Activated naive CD4-positive, alpha-beta T cell treated with anti-CD3 and anti-CD28 coated beads, Interleukin-2, amount 50 U/mL, for 24 hours (primary cell): ENCODE measurements at regions not wholly inside any gene's neighbourhood (a gene's known extent, or its start where the extent isn't known, plus 50 kb on each side); places are given as distances from the start of the nearest gene placed in this dataset.

ENCODE experiments used
- H3K27ac Mint-ChIP-seq: one replicate; pipeline ENCODE4 v1.8.0; 2021; ENCODE audit warnings: mild to moderate bottlenecking, mixed read lengths
- H3K27me3 Mint-ChIP-seq: one replicate; pipeline ENCODE4 v1.8.0; 2021; ENCODE audit warnings: mixed read lengths
- H3K36me3 Mint-ChIP-seq: one replicate; pipeline ENCODE4 v1.8.0; 2021; ENCODE audit warnings: mixed read lengths
- H3K4me1 Mint-ChIP-seq: one replicate; pipeline ENCODE4 v1.8.0; 2021; ENCODE audit warnings: mixed read lengths
- H3K4me3 Mint-ChIP-seq: one replicate; pipeline ENCODE4 v1.8.0; 2021; ENCODE audit warnings: mild to moderate bottlenecking, mixed read lengths
- H3K9me3 Mint-ChIP-seq: one replicate; pipeline ENCODE4 v1.8.0; 2021; ENCODE audit warnings: mixed read lengths

DNA sequence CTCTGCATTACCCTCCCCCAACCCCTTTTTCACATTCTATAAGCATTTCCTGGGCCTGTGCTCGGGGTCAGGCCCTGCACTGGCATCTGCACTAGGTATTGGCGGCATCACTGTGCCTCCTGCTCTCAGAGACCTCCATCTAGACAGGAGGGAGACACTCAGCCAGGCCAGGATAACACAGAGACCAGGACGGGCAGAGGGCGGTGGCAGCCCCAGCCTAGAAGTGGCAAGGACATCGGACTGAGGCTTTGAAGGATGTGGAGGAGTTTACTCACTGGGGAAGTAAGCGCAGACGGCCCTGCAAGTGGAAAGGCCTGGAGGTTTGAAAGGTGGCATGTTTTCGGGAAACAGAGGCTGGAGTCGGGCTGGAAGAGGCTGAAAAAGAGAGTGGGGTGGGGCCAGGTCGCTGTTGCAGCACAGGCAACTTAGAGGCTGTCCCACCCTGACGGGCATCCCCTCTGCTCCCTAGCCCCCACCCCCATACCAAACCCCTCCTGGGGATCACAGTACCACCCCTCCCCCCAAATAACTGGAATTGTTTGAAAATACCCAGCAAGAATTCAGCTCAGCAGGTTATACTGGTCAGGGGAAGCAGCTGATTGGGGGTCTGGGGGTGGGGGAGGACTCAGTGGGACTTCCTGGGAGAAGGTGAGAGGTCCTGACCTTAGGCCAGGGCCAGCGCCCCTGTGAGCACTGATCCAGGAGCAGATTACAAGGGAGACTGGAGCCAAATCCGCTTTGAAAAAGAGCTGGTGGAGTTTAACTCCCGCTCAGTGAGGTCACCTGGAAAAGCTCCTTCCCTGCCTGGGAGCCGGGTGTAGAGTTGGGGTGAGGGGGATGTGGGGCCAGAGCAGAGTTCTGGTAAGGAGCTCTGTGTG lies 121.8 kb upstream of the WNT4 start:
- peaks cover 4% of the 10 kb centered on the region for H3K27me3 Mint-ChIP-seq
- H3K36me3 Mint-ChIP-seq = no peaks in the 10 kb centered on the region
- no peak overlapping the region for H3K27ac Mint-ChIP-seq
- H3K4me1 Mint-ChIP-seq = no peaks in the 10 kb centered on the region
- H3K4me3 Mint-ChIP-seq = no peak overlapping the region
- no peaks in the 10 kb centered on the region for H3K9me3 Mint-ChIP-seq

- peaks cover 4% of the 10 kb centered on the region for H3K27me3 Mint-ChIP-seq
- no peaks in the 10 kb centered on the region for H3K4me1 Mint-ChIP-seq
- no peak overlapping the region for H3K27ac Mint-ChIP-seq
Measured at GRCh38 chr1:22266141-22266540, 123.2 kb upstream of the WNT4 start.

GRCh38 chr1:22267413-22268175 lies 124.7 kb upstream of the WNT4 start:
- Mint-ChIP-seq H3K36me3 (no peaks in the 10 kb centered on the region), H3K27ac (no peak overlapping the region), H3K27me3 (peaks cover 4% of the 10 kb centered on the region), H3K4me3 (no peak overlapping the region), H3K4me1 (no peaks in the 10 kb centered on the region), H3K9me3 (no peaks in the 10 kb centered on the region)

More at GRCh38 chr1:22266141-22266540, 123.2 kb upstream of the WNT4 start:
- Mint-ChIP-seq H3K9me3 (no peaks in the 10 kb centered on the region), H3K4me3 (no peak overlapping the region), H3K36me3 (no peaks in the 10 kb centered on the region)

DNA sequence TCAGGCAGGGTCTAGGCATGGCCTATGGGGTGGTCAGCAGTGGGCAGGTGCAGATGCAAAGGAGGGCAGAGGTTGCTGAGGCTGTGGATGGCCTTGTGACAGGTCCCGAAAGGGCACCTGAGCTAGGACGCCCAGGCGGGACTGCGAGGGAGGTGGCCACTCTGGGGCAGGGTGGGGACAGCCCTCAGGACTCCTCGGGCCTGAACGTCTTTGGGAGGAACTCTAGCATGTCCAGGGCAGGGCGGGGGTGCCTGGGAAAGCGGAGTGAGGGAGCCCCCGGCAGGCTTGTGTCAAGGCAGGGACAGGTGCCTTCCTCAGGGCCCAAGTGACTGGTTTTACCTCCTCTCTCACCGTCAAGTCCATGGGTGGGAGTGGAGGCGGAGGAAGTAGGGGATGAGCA lies 125.4 kb upstream of the WNT4 start:
- Mint-ChIP-seq H3K36me3 (no peaks in the 10 kb centered on the region), H3K4me3 (no peak overlapping the region), H3K27me3 (peaks cover 4% of the 10 kb centered on the region), H3K4me1 (no peaks in the 10 kb centered on the region), H3K9me3 (no peaks in the 10 kb centered on the region), H3K27ac (no peak overlapping the region)

GRCh38 chr1:22271847-22272801 lies 129.2 kb upstream of the WNT4 start:
- peak overlapping the region; percentile 15 for H3K27ac Mint-ChIP-seq
- H3K4me3 Mint-ChIP-seq = no peak overlapping the region
- no peaks in the 10 kb centered on the region for H3K36me3 Mint-ChIP-seq
- peaks cover 7% of the 10 kb centered on the region for H3K27me3 Mint-ChIP-seq
- H3K9me3 Mint-ChIP-seq = no peaks in the 10 kb centered on the region
- no peaks in the 10 kb centered on the region for H3K4me1 Mint-ChIP-seq

GRCh38 chr1:22273686-22274681 lies 131.1 kb upstream of the WNT4 start:
- Mint-ChIP-seq H3K27me3 (peaks cover 6% of the 10 kb centered on the region), H3K36me3 (peaks cover under 1% of the 10 kb centered on the region), H3K4me1 (no peaks in the 10 kb centered on the region), H3K4me3 (no peak overlapping the region), H3K9me3 (no peaks in the 10 kb centered on the region), H3K27ac (no peak overlapping the region)

DNA sequence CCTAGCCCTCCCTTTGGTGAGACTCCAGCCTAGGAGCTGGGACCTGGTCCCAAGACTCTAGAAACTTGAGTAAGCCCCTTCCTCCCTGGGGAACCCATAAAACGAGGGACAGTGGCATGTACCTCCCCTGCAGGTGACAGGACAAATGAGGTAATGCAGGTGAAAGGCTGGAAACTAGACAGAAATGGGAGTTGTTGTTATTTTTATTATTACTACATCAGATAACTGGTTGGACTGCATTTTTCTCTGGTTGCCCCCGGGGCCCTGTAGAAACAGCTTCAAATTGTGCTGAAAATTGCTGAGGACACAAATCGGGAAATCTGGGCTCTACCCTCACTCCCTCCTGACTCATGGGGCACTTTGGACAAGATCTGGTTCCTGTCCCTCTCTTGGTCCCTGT lies 132.3 kb upstream of the WNT4 start:
- peaks cover 6% of the 10 kb centered on the region for H3K27me3 Mint-ChIP-seq
- H3K4me1 Mint-ChIP-seq = no peaks in the 10 kb centered on the region
- peaks cover 3% of the 10 kb centered on the region for H3K36me3 Mint-ChIP-seq
- H3K27ac Mint-ChIP-seq = no peak overlapping the region
- H3K9me3 Mint-ChIP-seq = no peaks in the 10 kb centered on the region
- H3K4me3 Mint-ChIP-seq = no peak overlapping the region

GRCh38 chr1:22275626-22276395 lies 132.9 kb upstream of the WNT4 start:
- H3K4me1 Mint-ChIP-seq = no peaks in the 10 kb centered on the region
- peaks cover 3% of the 10 kb centered on the region for H3K36me3 Mint-ChIP-seq
- H3K27ac Mint-ChIP-seq = no peak overlapping the region
- H3K9me3 Mint-ChIP-seq = no peaks in the 10 kb centered on the region
- H3K27me3 Mint-ChIP-seq = peaks cover 9% of the 10 kb centered on the region
- H3K4me3 Mint-ChIP-seq = no peak overlapping the region

GRCh38 chr1:22276396-22276748 lies 133.5 kb upstream of the WNT4 start:
- no peak overlapping the region for H3K27ac Mint-ChIP-seq
- H3K9me3 Mint-ChIP-seq = no peaks in the 10 kb centered on the region
- H3K4me1 Mint-ChIP-seq = no peaks in the 10 kb centered on the region
- peaks cover 3% of the 10 kb centered on the region for H3K36me3 Mint-ChIP-seq
- peaks cover 11% of the 10 kb centered on the region for H3K27me3 Mint-ChIP-seq
- no peak overlapping the region for H3K4me3 Mint-ChIP-seq

- H3K4me3 Mint-ChIP-seq = no peak overlapping the region
- H3K9me3 Mint-ChIP-seq = no peaks in the 10 kb centered on the region
- H3K27ac Mint-ChIP-seq = no peak overlapping the region
- peaks cover 3% of the 10 kb centered on the region for H3K36me3 Mint-ChIP-seq
- H3K4me1 Mint-ChIP-seq = no peaks in the 10 kb centered on the region
- peaks cover 14% of the 10 kb centered on the region for H3K27me3 Mint-ChIP-seq
Measured at GRCh38 chr1:22277662-22278061, 134.8 kb upstream of the WNT4 start.

DNA sequence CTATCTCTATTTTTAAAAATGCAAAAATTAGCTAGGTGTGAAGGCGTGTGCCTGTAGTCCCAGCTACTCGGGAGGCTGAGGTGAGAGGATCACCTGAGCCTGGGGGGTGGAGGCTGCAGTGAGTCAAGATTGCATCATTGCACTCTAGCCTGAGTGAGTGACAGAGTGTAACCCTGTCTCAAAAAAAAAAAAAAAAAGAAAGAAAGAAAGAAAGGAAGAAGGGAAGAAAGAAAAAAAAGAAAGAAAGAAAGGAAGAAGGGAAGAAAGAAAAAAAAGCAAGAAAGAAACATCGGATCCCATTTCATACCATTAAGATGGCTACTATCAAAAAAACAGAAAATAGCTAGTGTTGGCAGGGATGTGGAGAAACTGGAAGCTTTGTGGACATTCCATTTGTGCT lies 136.8 kb upstream of the WNT4 start:
- Mint-ChIP-seq H3K9me3 (no peaks in the 10 kb centered on the region), H3K36me3 (peaks cover 3% of the 10 kb centered on the region), H3K27ac (no peak overlapping the region), H3K27me3 (peaks cover 14% of the 10 kb centered on the region), H3K4me1 (no peaks in the 10 kb centered on the region), H3K4me3 (no peak overlapping the region)

DNA sequence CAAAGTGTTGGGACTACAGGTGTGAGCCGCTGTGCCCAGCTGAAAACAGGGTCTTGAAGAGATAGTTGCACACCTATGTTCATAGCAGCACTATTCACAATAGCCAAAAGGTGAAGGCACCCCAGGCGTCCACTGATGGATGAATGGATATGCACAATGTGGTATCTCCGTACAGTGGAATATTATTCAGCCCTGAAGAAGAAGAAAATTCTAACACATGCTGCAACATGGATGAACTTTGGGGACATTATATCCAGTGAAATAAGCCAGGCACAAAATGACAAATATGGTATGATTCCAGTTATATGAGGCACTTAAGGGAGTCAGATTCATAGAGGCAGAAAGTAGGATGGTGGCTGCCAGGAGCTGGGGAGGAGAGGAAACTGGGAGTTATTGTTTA lies 137.6 kb upstream of the WNT4 start:
- H3K4me3 Mint-ChIP-seq = no peak overlapping the region
- no peaks in the 10 kb centered on the region for H3K9me3 Mint-ChIP-seq
- no peak overlapping the region for H3K27ac Mint-ChIP-seq
- H3K36me3 Mint-ChIP-seq = peaks cover 3% of the 10 kb centered on the region
- no peaks in the 10 kb centered on the region for H3K4me1 Mint-ChIP-seq
- peaks cover 14% of the 10 kb centered on the region for H3K27me3 Mint-ChIP-seq

DNA sequence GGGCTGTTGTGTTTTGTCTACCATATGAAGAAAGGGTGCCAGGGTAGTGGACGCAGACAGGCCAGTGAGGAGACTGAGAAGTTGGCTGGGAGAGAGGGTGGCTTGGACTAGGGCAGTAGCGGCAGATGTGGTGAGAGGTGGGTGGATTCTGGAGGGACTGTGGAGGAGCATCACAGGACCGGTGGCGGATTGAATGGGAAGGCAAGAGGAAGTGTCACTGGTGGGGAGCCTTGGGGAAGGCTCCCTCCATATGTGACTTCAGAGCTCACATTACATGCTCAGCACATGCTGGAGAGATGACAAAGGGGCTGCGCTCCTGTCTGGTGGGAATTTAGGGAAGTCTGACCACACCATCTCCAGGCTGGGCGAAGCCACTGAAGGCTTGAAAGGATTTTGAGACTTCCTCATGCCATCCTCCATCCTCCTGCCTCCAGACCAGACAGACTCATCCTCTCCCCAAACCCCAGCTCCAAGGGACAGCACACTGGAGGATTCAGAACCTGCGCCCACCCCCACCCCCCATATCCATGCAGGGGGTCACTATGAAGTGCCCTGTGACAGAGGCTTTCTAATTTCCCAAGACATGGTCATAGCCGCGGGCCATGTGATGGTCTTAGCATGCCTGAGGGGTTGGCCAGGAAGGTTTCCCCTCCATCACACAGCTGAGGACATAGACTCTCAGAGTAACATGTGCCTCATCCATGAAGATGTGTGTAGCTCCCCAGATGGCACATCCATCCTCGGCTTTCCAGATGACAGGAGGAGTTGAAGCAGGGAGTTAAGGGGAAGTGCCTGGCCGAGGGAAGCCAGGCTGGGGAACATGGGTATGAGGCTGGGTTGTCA lies 138.8 kb upstream of the WNT4 start:
- peaks cover 3% of the 10 kb centered on the region for H3K36me3 Mint-ChIP-seq
- peaks cover 10% of the 10 kb centered on the region for H3K27me3 Mint-ChIP-seq
- no peaks in the 10 kb centered on the region for H3K4me1 Mint-ChIP-seq
- H3K9me3 Mint-ChIP-seq = no peaks in the 10 kb centered on the region
- no peak overlapping the region for H3K27ac Mint-ChIP-seq
- no peak overlapping the region for H3K4me3 Mint-ChIP-seq
